ENCODE measurements at regions not wholly inside any gene's neighbourhood (a gene's known extent, or its start where the extent isn't known, plus 50 kb on each side); places are given as distances from the start of the nearest gene placed in this dataset.
"Not testable (repeated sequence)": the region's sequence is repeated elsewhere in the genome, so short reads cannot be mapped to it uniquely, and the experiment has no call there.

GRCh38 chr16:86718118-86718517 is 139.8 kb downstream of the FOXL1 start:
- DNase-seq, result no peak

DNA sequence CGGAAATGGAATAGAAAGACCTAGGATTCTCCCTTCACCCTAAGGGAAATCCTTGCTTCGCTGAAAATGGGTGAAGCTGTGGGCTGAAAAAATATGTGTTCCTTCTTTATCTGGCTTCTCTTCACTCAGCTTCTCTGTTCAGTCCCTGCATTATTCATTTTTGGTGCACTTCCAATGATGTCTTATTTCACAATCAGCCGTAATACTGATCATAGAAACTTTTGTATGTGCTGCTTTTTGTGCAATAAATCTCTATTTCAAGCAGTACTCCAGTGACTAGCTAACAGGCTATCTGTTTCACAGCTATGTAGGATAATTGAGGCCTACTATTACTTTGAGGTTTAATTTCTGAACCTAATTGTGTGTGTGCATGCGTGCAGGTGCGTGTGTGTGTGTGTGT is 144.6 kb downstream of the FOXL1 start:
- DNase-seq, result no peak

- no peak for DNase-seq
Observed at GRCh38 chr16:86723689-86724088, 145.3 kb downstream of the FOXL1 start.

GRCh38 chr16:86725401-86725800 is 147.1 kb downstream of the FOXL1 start:
- DNase-seq, result no peak

GRCh38 chr16:86726340-86726739 is 148.0 kb downstream of the FOXL1 start:
- DNase-seq, result no peak

DNA sequence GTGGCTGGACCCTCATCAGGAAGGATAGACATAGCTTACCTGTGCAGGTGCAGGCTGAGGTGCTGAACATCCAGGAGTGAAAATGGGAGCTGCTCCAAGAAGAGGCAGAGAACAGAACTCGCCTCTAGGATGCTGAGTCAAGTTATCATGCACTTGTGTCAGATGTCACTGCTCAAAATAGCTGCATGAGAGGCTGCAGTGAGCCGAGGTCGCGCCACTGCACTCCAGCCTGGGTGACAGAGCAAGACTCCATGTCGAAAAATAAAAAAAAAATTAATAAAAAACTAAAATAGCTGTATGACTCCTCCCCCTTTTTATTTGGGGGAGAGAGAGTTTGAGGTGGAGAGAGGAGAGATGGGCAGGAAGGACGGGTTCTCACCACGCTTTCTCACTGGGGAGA is 148.8 kb downstream of the FOXL1 start:
- DNase-seq, result no peak

GRCh38 chr16:86727632-86728031 is 149.3 kb downstream of the FOXL1 start:
- no peak for DNase-seq

GRCh38 chr16:86729686-86730085 is 151.3 kb downstream of the FOXL1 start:
- no peak for DNase-seq

DNA sequence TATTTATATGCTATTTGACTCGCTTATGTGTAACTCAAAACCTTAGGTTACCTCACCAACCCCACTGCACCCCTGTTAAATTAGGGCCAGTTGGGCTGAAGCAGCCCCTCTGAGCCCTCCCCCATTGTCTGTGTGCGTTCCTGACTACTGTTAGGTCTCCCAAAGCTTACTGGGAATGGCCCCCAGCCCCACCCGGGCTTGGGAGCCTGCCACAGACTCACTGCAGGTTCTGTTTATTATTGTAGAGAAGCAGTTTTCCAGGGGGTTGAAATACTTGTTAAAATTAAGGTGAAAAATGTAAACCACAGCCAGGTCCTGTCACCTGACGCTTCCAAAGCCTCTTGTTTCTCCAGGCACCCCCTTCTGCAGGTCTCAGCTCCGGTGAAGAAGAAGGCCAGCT is 151.7 kb downstream of the FOXL1 start:
- no peak for DNase-seq

DNA sequence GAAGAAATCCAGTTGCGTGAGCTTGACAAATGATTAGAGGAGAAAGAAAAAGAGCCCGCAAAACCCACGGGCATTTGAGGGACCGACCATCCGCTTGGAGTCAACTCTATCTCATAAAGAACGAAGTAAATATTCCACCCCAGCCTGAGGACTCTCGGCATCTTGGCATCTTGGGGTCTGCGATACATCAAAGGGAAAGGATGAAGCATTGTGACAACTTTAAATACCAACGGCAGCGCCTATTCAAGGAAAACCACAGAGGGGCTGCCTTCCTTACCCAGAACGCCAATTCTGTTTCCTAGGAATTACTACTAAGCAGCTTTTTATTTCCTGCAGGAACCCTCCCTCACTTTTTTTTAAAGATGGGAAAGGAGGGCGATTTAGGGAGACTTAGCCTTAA is 152.2 kb downstream of the FOXL1 start:
- DNase-seq, result no peak

DNA sequence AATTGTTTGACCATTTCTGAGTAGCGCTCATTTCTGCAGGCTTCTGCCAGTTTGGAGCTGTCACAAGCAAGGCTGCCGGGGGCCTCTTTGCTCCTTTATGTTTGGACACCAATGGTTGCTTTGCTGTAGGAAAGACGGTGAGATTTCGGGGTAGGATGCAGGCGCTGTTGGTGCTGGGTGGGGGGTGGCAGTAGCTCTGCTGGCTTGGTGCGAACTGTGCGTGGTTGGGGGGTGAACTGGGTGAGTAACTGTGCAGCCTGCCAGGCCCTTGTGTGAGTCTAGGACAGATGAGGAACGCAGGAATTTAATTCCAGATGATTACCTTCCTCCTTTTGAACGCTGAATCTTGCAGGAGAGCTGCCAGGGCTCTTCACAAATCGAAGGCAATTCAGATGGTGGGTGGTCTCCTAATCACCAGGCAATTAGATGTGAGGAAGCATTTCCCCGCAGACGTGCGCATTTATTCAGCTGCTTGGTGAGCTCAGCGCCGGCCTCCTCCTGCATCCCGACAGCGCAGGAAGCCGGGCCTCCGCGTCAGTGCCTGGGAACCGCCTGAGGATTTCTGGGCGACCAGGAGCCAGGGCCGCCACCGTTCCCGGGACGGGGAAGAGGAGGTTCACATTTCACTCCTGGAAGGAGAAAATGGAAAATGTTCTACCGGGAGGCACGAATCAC is 154.4 kb downstream of the FOXL1 start:
- DNase-seq, result no peak

GRCh38 chr16:86733546-86734254 is 155.4 kb downstream of the FOXL1 start:
- no peak for DNase-seq

DNA sequence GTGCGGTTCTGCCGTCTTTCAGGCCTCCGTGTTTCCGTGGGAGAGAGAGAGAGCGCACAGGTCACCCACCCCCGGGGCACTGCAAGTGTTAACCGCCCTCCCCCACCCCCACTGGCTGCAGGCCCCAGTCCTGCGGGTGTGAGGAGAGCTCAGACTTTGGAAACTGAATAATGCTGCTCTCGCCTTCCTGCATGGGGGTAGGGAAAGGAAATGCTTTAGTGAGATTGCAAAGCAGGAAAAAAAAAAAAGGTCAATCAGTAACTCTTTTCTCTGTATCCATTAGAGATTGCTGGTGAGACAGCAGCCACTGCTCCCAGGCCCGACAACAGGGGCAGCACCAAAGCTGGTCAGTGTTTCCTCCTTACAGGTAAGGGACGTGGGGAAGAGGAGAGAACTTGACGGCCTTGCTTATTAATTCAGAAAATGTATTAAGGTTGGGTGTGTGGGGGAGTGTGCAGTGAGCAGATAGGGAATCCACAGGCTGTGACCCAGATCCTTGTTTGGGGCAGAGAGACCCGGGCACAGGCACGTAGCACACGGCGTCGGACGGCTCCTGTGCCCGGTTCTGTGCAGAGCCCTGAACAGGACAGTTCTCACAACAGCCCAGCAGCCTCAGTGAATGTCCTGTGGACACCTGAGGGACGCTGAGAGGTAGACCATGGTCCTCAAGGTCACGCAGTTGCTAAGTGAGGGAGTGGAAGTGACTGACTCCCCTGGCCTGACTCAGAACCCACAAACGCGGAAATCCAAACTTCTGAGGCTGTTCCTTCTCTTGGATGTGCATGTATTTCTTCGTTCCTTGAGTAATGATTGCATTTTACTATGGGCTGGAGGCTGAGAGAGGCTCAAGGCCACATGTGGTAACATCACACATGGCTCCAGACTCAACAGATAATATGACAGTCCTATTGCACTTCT is 156.5 kb downstream of the FOXL1 start:
- no peak for DNase-seq

- no peak for DNase-seq
Observed at GRCh38 chr16:86735727-86736126, 157.4 kb downstream of the FOXL1 start.

DNA sequence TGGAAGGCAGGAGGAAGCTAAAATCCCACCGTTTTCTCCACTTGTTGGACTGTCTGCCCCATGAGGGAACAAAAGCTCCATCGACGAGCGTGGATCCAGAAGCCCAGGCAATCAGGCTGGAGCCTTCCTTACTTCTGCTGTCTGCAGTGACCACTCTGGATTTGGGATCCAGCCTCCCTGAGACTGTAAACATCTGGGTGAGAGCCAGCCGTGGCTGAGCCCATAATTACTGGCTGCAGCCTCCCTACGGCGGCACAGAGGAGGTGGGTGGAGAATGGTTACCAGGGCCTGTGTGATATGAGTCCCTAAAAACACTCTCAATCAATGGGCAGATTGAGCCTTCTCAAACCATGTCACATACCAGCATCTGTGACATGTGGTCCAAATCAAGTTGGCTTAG is 158.2 kb downstream of the FOXL1 start:
- DNase-seq, result no peak

- no peak for DNase-seq
Observed at GRCh38 chr16:86737083-86737482, 158.7 kb downstream of the FOXL1 start.

- not testable (repeated sequence) for DNase-seq
Observed at GRCh38 chr16:86738322-86738721, 160.0 kb downstream of the FOXL1 start.

DNA sequence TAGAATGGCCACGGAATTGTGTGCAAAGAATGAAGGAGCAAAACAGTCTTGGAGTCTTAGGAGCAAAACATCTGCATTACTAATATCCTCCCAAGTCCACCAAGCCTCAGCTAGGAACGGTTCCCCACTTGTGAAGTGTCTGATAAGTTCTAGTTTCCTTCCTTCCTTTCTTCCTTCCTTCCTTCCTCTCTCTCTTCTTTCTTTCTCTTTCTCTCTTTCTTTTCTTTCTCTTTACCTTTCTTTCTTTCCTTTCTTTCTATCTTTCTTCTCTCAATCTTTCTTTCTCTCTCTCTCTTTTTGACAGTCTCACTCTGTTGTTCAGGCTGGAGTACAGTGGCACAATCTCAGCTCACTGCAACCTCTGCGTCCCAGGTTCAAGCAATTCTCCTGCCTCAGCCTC is 160.8 kb downstream of the FOXL1 start:
- no peak for DNase-seq

DNA sequence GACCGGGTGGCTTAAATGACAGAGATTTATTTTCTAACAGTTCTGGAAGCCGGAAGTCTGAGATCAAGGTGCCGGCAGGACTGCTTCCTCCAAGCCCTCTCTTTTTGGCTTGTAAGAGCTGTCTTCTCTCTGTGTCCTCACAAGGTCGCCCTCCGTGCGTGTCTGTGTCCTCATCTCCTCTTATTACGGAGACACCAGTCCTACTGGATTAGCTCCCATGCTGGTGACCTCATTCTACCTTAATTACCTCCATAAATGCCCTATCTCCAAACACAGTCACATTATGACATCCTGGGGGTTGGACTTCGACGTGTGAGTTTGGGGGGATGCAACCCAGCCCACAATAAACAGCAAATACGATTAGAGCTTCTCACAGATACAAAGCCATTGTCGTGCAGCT is 161.5 kb downstream of the FOXL1 start:
- DNase-seq, result no peak

- no peak for DNase-seq
Observed at GRCh38 chr16:86740298-86740697, 161.9 kb downstream of the FOXL1 start.

- no peak for DNase-seq
Observed at GRCh38 chr16:86740906-86741799, 162.8 kb downstream of the FOXL1 start.

DNA sequence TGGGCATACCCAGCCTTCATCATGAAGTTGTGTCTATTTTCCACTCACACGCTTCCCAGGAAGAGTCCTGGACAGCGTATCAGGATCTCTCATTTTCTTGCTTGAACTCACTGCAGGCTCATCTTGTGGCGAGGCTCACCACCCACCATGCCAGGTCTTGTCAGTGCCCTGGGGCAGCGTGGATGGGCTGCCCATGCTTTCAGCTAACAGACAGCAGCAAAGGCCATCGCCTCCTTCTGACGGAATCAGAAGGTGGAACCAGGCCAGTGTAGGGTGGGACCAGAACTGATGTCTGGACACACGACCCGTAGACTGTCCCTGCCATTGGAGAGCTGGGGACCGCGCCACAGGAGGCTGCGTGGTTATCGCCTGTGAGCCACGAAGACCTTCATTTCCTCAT is 169.4 kb downstream of the FOXL1 start:
- DNase-seq, result no peak

GRCh38 chr16:86748652-86749051 is 170.3 kb downstream of the FOXL1 start:
- no peak for DNase-seq

Measured in NCI-H526 treated with DMSO at 0.1 percent for 48 hours (cell line).